GM06990 (cell line): ENCODE measurements at regions not wholly inside any gene's neighbourhood (a gene's known extent, or its start where the extent isn't known, plus 50 kb on each side); places are given as distances from the start of the nearest gene placed in this dataset.

Source experiments
- DNase-seq: peaks from one replicate; pipeline ENCODE4 v3.0.0-alpha.2; 2011; ENCODE audit not compliant: insufficient read length; ENCODE audit errors: extremely low read depth
- H3K27me3 ChIP-seq: replicated peaks from 2 replicates; pipeline ENCODE4 v1.6.0; 2011; ENCODE audit warnings: low read length; ENCODE audit not compliant: control insufficient read depth, insufficient read depth
- H3K36me3 ChIP-seq: 2 replicates; pipeline ENCODE4 v1.5.1; 2011; ENCODE audit warnings: low read length; ENCODE audit not compliant: control insufficient read depth, insufficient read depth
- H3K4me3 ChIP-seq: replicated peaks from 2 replicates; pipeline ENCODE4 v1.5.1; 2011; ENCODE audit warnings: low read depth, mild to moderate bottlenecking, control low read depth, low read length
- CTCF ChIP-seq: IDR thresholded peaks from 2 replicates; pipeline ENCODE4 v1.5.1; 2011; ENCODE audit warnings: low read length, control low read depth, mild to moderate bottlenecking, inconsistent platforms; ENCODE audit not compliant: insufficient read depth, poor library complexity, severe bottlenecking

- Histone ChIP-seq H3K4me3 (no peak overlapping the region), H3K36me3 (no peaks in the 10 kb centered on the region), H3K27me3 (peaks cover 2% of the 10 kb centered on the region)
- TF ChIP-seq CTCF = no peak
- no peak for DNase-seq
Measured at GRCh38 chr20:48171071-48171470, 385.8 kb upstream of the SULF2 start.

- Histone ChIP-seq H3K27me3 (peaks cover 2% of the 10 kb centered on the region), H3K36me3 (no peaks in the 10 kb centered on the region)
Measured at GRCh38 chr20:48170625-48171024, 385.3 kb upstream of the SULF2 start.

GRCh38 chr20:48169650-48170225 lies 384.5 kb upstream of the SULF2 start:
- Histone ChIP-seq H3K4me3 (no peak overlapping the region), H3K36me3 (no peaks in the 10 kb centered on the region), H3K27me3 (peaks cover 2% of the 10 kb centered on the region)
- no peak for TF ChIP-seq CTCF
- no peak for DNase-seq

More at GRCh38 chr20:48170625-48171024, 385.3 kb upstream of the SULF2 start:
- DNase-seq = no peak
- H3K4me3 ChIP-seq = no peak overlapping the region
- no peak for TF ChIP-seq CTCF

GRCh38 chr20:48166082-48166835 lies 381.0 kb upstream of the SULF2 start:
- Histone ChIP-seq H3K27me3 (peaks cover 2% of the 10 kb centered on the region), H3K4me3 (no peak overlapping the region), H3K36me3 (no peaks in the 10 kb centered on the region)
- no peak for TF ChIP-seq CTCF
- DNase-seq = no peak

- TF ChIP-seq CTCF = no peak
- Histone ChIP-seq H3K36me3 (no peaks in the 10 kb centered on the region), H3K4me3 (no peak overlapping the region), H3K27me3 (no peaks in the 10 kb centered on the region)
- no peak for DNase-seq
Measured at GRCh38 chr20:48165401-48165685, 380.1 kb upstream of the SULF2 start.
